GM23338 (cell line): ENCODE measurements at regions not wholly inside any gene's neighbourhood (a gene's known extent, or its start where the extent isn't known, plus 50 kb on each side); places are given as distances from the start of the nearest gene placed in this dataset.

ENCODE experiments used
- ATAC-seq: fragments of 200-7000 bp; cut with Tn5 transposase; 3 replicates; pipeline ENCODE4 v1.9.1; 2020
- DNase-seq: peaks from one replicate; pipeline ENCODE4 v3.0.0-alpha.2; 2015; ENCODE audit warnings: low spot score
- H2AFZ ChIP-seq: fragments of 200-600 bp; sonication (generic); 2 replicates; pipeline ENCODE4 v1.8.0; 2016; ENCODE audit warnings: antibody characterized with exemption, mild to moderate bottlenecking, moderate library complexity
- H3F3A ChIP-seq: fragments of 200-600 bp; sonication (generic); replicated peaks from 2 replicates; pipeline ENCODE4 v1.8.0; 2017; ENCODE audit warnings: antibody characterized with exemption, mixed run types, low read depth
- H3K27ac ChIP-seq: fragments of 200-600 bp; sonication (generic); 2 replicates; pipeline ENCODE4 v1.6.1; 2016; ENCODE audit warnings: low read depth
- H3K27me3 ChIP-seq: fragments of 200-600 bp; sonication (generic); 2 replicates; pipeline ENCODE4 v1.8.0; 2016; ENCODE audit warnings: mild to moderate bottlenecking, mixed run types, moderate library complexity; ENCODE audit not compliant: insufficient read depth
- H3K36me3 ChIP-seq: fragments of 200-600 bp; sonication (generic); 2 replicates; pipeline ENCODE4 v1.8.0; 2016; ENCODE audit warnings: mild to moderate bottlenecking; ENCODE audit not compliant: insufficient read depth
- H3K4me1 ChIP-seq: fragments of 200-600 bp; sonication (generic); 2 replicates; pipeline ENCODE4 v1.8.0; 2016; ENCODE audit warnings: mild to moderate bottlenecking, moderate library complexity; ENCODE audit not compliant: insufficient read depth
- H3K4me2 ChIP-seq: fragments of 200-600 bp; sonication (generic); 2 replicates; pipeline ENCODE4 v1.7.1; 2017; ENCODE audit warnings: mixed run types
- H3K4me3 ChIP-seq: fragments of 200-600 bp; sonication (generic); 2 replicates; pipeline ENCODE4 v1.6.1; 2016; ENCODE audit warnings: mixed run types
- H3K79me2 ChIP-seq: fragments of 200-600 bp; sonication (generic); replicated peaks from 2 replicates; pipeline ENCODE4 v1.8.0; 2017; ENCODE audit warnings: mild to moderate bottlenecking; ENCODE audit not compliant: insufficient read depth
- H3K9me2 ChIP-seq: fragments of 200-600 bp; sonication (generic); 2 replicates; pipeline ENCODE4 v1.8.0; 2017; ENCODE audit not compliant: insufficient read depth
- H4K20me1 ChIP-seq: fragments of 200-600 bp; sonication (generic); replicated peaks from 2 replicates; pipeline ENCODE4 v1.8.0; 2017; ENCODE audit warnings: mild to moderate bottlenecking; ENCODE audit not compliant: insufficient read depth
- H3K27ac Mint-ChIP-seq: 2 replicates; pipeline ENCODE4 v1.8.0; 2020; ENCODE audit warnings: inconsistent platforms, mild to moderate bottlenecking, moderate library complexity, mixed read lengths
- H3K27me3 Mint-ChIP-seq: 3 replicates; pipeline ENCODE4 v1.8.0; 2022; ENCODE audit warnings: low read depth, mild to moderate bottlenecking, moderate library complexity, mixed read lengths, inconsistent platforms; ENCODE audit not compliant: insufficient read depth, poor library complexity
- H3K36me3 Mint-ChIP-seq: 3 replicates; pipeline ENCODE4 v1.8.0; 2021; ENCODE audit warnings: low read depth, mild to moderate bottlenecking, inconsistent platforms, moderate library complexity, mixed read lengths
- H3K4me1 Mint-ChIP-seq: 3 replicates; pipeline ENCODE4 v1.8.0; 2020; ENCODE audit warnings: mild to moderate bottlenecking, inconsistent platforms, mixed read lengths
- H3K4me3 Mint-ChIP-seq: 3 replicates; pipeline ENCODE4 v1.8.0; 2021; ENCODE audit warnings: moderate library complexity, mild to moderate bottlenecking, inconsistent platforms, mixed read lengths
- H3K9me3 Mint-ChIP-seq: 3 replicates; pipeline ENCODE4 v1.8.0; 2020; ENCODE audit warnings: moderate library complexity, mild to moderate bottlenecking, inconsistent platforms, mixed read lengths
- CREB1 ChIP-seq: fragments of 250-450 bp; sonication (Bioruptor Pico); IDR thresholded peaks from 2 replicates; pipeline ENCODE4 v1.5.0; 2020; ENCODE audit warnings: low read depth, mild to moderate bottlenecking, moderate library complexity
- EZH2 ChIP-seq: fragments of 200-600 bp; sonication (generic); IDR thresholded peaks from one replicate; pipeline ENCODE4 v1.8.0; 2017; ENCODE audit warnings: antibody characterized with exemption, mild to moderate bottlenecking, low read depth; ENCODE audit not compliant: unreplicated experiment
- EZH2phosphoT487 ChIP-seq: fragments of 200-600 bp; sonication (generic); IDR thresholded peaks from one replicate; pipeline ENCODE4 v1.8.1; 2018; ENCODE audit warnings: antibody characterized with exemption; ENCODE audit not compliant: unreplicated experiment
- JUNB ChIP-seq: IDR thresholded peaks from one replicate; pipeline ENCODE4 v1.6.1; 2016; ENCODE audit warnings: antibody characterized with exemption; ENCODE audit not compliant: unreplicated experiment
- NANOG ChIP-seq: IDR thresholded peaks from 2 replicates; pipeline ENCODE4 v1.6.1; 2016; ENCODE audit warnings: antibody characterized with exemption, borderline replicate concordance
- POLR2AphosphoS5 ChIP-seq: IDR thresholded peaks from 2 replicates; pipeline ENCODE4 v1.6.1; 2016; ENCODE audit warnings: antibody characterized with exemption, low read depth
- ZNF114 ChIP-seq: fragments of 250-450 bp; sonication (Bioruptor Pico); IDR thresholded peaks from 2 replicates; pipeline ENCODE4 v1.5.0; 2020; ENCODE audit warnings: mild to moderate bottlenecking, moderate library complexity
- ZNF331 ChIP-seq: fragments of 250-450 bp; sonication (Bioruptor Pico); IDR thresholded peaks from 2 replicates; pipeline ENCODE4 v1.5.0; 2020; ENCODE audit warnings: low read depth, mild to moderate bottlenecking, moderate library complexity
- TF ChIP-seq, protein P1 (sequence below): IDR thresholded peaks from 2 replicates; pipeline ENCODE4 v1.6.1; 2016; ENCODE audit warnings: antibody characterized with exemption
- TF ChIP-seq, protein P2 (sequence below), 2 experiments: fragments of 200-600 bp in 1 of 2; sonication (generic) in 1 of 2; conservative IDR thresholded peaks; 2 replicates each; pipeline versions ENCODE4 v1.5.1 to v1.6.1; 2016 to 2017; ENCODE audit warnings: antibody characterized with exemption in 2 of 2, low read depth in 2 of 2, mild to moderate bottlenecking in 2 of 2, moderate library complexity in 1 of 2
- TF ChIP-seq, protein P3 (sequence below): IDR thresholded peaks from one replicate; pipeline ENCODE4 v1.6.1; 2018; ENCODE audit warnings: antibody characterized with exemption; ENCODE audit not compliant: unreplicated experiment
- TF ChIP-seq, protein P4 (sequence below): fragments of 250-450 bp; sonication (Bioruptor Pico); IDR thresholded peaks from 2 replicates; pipeline ENCODE4 v1.5.0; 2020; ENCODE audit warnings: mild to moderate bottlenecking, moderate library complexity

DNA sequence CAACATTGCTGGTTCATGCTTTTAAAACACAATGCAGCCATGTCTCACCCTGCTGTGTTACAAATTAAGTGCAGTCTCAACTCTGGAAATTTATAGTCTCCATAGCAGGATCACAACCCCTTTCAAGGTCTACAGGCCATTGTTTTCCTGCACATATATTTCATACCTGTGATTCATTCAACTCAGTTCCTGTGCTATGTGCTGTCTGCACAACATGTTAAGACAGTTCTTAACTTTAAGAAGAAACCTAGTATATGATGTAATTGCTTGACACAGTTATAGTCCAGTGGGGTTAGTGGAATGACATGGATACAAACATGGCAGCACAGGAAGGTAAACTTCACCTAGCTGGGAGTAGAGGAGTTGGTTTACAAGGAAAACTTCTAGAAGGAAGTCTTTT lies 106.4 kb downstream of the IFI44 start:
- Histone ChIP-seq H3K9me2 (peaks cover 6% of the 10 kb centered on the region), H3K27me3 (no peaks in the 10 kb centered on the region), H3K4me3 (no peak overlapping the region), H3K79me2 (no peaks in the 10 kb centered on the region), H2AFZ (no peak overlapping the region), H3K4me2 (no peak overlapping the region), H3F3A (no peaks in the 10 kb centered on the region), H3K27ac (no peak overlapping the region), H3K4me1 (peaks cover 7% of the 10 kb centered on the region; the same call in 1 of the 2 replicates), H3K36me3 (no peaks in the 10 kb centered on the region), H4K20me1 (no peaks in the 10 kb centered on the region)
- peaks cover 3% of the 10 kb centered on the region; the same call in 1 of the 3 replicates for H3K4me1 Mint-ChIP-seq
- H3K27me3 Mint-ChIP-seq, result no peaks in the 10 kb centered on the region
- H3K4me3 Mint-ChIP-seq, result no peak overlapping the region
- H3K27ac Mint-ChIP-seq, result no peak overlapping the region
- H3K9me3 Mint-ChIP-seq, result peaks cover 22% of the 10 kb centered on the region
- TF ChIP-seq, protein P1, sequence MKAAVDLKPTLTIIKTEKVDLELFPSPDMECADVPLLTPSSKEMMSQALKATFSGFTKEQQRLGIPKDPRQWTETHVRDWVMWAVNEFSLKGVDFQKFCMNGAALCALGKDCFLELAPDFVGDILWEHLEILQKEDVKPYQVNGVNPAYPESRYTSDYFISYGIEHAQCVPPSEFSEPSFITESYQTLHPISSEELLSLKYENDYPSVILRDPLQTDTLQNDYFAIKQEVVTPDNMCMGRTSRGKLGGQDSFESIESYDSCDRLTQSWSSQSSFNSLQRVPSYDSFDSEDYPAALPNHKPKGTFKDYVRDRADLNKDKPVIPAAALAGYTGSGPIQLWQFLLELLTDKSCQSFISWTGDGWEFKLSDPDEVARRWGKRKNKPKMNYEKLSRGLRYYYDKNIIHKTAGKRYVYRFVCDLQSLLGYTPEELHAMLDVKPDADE, result no peak
- no peak for TF ChIP-seq POLR2AphosphoS5
- TF ChIP-seq, protein P2, sequence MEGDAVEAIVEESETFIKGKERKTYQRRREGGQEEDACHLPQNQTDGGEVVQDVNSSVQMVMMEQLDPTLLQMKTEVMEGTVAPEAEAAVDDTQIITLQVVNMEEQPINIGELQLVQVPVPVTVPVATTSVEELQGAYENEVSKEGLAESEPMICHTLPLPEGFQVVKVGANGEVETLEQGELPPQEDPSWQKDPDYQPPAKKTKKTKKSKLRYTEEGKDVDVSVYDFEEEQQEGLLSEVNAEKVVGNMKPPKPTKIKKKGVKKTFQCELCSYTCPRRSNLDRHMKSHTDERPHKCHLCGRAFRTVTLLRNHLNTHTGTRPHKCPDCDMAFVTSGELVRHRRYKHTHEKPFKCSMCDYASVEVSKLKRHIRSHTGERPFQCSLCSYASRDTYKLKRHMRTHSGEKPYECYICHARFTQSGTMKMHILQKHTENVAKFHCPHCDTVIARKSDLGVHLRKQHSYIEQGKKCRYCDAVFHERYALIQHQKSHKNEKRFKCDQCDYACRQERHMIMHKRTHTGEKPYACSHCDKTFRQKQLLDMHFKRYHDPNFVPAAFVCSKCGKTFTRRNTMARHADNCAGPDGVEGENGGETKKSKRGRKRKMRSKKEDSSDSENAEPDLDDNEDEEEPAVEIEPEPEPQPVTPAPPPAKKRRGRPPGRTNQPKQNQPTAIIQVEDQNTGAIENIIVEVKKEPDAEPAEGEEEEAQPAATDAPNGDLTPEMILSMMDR (conservative IDR thresholded peaks at IDR 0.05; ENCODE audit: low read depth in 2 of 2), result no peak
- no peak for TF ChIP-seq ZNF114
- TF ChIP-seq, protein P3, sequence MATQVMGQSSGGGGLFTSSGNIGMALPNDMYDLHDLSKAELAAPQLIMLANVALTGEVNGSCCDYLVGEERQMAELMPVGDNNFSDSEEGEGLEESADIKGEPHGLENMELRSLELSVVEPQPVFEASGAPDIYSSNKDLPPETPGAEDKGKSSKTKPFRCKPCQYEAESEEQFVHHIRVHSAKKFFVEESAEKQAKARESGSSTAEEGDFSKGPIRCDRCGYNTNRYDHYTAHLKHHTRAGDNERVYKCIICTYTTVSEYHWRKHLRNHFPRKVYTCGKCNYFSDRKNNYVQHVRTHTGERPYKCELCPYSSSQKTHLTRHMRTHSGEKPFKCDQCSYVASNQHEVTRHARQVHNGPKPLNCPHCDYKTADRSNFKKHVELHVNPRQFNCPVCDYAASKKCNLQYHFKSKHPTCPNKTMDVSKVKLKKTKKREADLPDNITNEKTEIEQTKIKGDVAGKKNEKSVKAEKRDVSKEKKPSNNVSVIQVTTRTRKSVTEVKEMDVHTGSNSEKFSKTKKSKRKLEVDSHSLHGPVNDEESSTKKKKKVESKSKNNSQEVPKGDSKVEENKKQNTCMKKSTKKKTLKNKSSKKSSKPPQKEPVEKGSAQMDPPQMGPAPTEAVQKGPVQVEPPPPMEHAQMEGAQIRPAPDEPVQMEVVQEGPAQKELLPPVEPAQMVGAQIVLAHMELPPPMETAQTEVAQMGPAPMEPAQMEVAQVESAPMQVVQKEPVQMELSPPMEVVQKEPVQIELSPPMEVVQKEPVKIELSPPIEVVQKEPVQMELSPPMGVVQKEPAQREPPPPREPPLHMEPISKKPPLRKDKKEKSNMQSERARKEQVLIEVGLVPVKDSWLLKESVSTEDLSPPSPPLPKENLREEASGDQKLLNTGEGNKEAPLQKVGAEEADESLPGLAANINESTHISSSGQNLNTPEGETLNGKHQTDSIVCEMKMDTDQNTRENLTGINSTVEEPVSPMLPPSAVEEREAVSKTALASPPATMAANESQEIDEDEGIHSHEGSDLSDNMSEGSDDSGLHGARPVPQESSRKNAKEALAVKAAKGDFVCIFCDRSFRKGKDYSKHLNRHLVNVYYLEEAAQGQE, result no peak
- TF ChIP-seq, protein P4, sequence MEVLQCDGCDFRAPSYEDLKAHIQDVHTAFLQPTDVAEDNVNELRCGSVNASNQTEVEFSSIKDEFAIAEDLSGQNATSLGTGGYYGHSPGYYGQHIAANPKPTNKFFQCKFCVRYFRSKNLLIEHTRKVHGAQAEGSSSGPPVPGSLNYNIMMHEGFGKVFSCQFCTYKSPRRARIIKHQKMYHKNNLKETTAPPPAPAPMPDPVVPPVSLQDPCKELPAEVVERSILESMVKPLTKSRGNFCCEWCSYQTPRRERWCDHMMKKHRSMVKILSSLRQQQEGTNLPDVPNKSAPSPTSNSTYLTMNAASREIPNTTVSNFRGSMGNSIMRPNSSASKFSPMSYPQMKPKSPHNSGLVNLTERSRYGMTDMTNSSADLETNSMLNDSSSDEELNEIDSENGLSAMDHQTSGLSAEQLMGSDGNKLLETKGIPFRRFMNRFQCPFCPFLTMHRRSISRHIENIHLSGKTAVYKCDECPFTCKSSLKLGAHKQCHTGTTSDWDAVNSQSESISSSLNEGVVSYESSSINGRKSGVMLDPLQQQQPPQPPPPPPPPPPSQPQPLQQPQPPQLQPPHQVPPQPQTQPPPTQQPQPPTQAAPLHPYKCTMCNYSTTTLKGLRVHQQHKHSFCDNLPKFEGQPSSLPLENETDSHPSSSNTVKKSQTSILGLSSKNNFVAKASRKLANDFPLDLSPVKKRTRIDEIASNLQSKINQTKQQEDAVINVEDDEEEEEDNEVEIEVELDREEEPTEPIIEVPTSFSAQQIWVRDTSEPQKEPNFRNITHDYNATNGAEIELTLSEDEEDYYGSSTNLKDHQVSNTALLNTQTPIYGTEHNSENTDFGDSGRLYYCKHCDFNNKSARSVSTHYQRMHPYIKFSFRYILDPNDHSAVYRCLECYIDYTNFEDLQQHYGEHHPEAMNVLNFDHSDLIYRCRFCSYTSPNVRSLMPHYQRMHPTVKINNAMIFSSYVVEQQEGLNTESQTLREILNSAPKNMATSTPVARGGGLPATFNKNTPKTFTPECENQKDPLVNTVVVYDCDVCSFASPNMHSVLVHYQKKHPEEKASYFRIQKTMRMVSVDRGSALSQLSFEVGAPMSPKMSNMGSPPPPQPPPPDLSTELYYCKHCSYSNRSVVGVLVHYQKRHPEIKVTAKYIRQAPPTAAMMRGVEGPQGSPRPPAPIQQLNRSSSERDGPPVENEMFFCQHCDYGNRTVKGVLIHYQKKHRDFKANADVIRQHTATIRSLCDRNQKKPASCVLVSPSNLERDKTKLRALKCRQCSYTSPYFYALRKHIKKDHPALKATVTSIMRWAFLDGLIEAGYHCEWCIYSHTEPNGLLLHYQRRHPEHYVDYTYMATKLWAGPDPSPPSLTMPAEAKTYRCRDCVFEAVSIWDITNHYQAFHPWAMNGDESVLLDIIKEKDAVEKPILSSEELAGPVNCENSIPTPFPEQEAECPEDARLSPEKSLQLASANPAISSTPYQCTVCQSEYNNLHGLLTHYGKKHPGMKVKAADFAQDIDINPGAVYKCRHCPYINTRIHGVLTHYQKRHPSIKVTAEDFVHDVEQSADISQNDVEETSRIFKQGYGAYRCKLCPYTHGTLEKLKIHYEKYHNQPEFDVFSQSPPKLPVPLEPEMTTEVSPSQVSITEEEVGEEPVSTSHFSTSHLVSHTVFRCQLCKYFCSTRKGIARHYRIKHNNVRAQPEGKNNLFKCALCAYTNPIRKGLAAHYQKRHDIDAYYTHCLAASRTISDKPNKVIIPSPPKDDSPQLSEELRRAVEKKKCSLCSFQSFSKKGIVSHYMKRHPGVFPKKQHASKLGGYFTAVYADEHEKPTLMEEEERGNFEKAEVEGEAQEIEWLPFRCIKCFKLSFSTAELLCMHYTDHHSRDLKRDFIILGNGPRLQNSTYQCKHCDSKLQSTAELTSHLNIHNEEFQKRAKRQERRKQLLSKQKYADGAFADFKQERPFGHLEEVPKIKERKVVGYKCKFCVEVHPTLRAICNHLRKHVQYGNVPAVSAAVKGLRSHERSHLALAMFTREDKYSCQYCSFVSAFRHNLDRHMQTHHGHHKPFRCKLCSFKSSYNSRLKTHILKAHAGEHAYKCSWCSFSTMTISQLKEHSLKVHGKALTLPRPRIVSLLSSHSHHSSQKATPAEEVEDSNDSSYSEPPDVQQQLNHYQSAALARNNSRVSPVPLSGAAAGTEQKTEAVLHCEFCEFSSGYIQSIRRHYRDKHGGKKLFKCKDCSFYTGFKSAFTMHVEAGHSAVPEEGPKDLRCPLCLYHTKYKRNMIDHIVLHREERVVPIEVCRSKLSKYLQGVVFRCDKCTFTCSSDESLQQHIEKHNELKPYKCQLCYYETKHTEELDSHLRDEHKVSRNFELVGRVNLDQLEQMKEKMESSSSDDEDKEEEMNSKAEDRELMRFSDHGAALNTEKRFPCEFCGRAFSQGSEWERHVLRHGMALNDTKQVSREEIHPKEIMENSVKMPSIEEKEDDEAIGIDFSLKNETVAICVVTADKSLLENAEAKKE (CRISPR knock-in tag), result no peak
- TF ChIP-seq JUNB, result no peak
- no peak for TF ChIP-seq EZH2phosphoT487
- TF ChIP-seq CREB1 (CRISPR knock-in tag), result no peak
- no peak for TF ChIP-seq ZNF331 (CRISPR knock-in tag)
- no peak for TF ChIP-seq EZH2
- TF ChIP-seq NANOG, result no peak
- H3K36me3 Mint-ChIP-seq, result peaks cover 9% of the 10 kb centered on the region; the same call in 2 of the 3 replicates
- DNase-seq (no peak), ATAC-seq (no peak)
